Colon (tissue), 2 donors: ENCODE measurements at regions not wholly inside any gene's neighbourhood (a gene's known extent, or its start where the extent isn't known, plus 50 kb on each side); places are given as distances from the start of the nearest gene placed in this dataset.

ENCODE experiments used
- FAIRE-seq: peaks from 2 replicates; lab custom pipeline; 2012; peaks lifted over from hg19 to GRCh38; lab: Jason Lieb, UNC
- donor health status: control.
- donor health status: control.

GRCh38 chr6:137434640-137435039, 59.6 kb downstream of the OLIG3 start:
- no peak for FAIRE-seq

GRCh38 chr6:137432054-137432611, 62.1 kb downstream of the OLIG3 start:
- FAIRE-seq = no peak

DNA sequence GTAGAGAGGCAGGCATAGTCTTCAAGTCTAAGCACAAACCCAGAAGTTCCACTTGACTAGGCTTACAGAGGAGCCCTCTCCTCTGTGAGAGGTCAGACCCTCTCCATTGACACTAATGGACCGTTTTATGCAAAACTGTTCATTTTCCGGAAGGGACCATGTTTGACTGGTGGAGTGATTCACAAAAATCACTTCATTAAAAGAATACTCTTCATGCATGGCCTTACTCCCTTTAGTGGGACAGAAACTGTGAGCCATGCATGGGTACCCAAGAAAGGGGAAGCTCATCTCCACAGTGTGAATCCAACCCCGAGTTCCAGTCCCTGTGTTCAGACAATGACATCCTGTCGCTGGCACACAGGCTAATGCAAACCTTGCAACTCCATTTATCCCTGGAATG, 63.2 kb downstream of the OLIG3 start:
- FAIRE-seq = no peak

DNA sequence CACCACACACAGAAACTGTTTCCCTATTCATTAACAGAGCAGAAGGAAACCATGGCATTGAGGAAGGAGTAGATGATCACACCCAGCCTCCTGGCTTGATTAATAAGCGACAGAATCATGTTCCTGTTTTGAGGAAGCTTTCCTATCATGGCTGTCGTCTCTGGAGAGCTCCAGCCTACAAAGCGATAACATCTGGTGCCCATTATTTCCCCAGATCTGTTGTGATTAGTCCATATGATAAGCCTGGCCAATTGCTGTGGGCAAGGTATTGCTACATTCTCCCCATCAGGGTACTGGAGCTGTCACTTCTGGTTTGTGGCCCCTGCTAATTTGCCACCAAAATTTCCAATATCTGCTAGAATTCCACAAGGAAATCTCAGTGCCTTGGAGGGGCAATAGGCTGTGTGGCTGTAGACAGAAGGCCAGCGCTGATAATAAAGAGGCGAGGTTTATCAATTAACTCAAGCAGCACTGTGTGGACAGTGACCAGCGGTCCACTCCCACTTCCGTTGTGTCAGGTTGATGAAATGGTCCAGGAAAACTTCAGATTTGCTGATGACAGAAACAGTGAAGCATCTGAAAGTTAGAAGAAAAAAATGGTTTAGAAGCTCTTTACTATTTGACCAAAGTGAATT, 66.4 kb downstream of the OLIG3 start:
- no peak for FAIRE-seq

DNA sequence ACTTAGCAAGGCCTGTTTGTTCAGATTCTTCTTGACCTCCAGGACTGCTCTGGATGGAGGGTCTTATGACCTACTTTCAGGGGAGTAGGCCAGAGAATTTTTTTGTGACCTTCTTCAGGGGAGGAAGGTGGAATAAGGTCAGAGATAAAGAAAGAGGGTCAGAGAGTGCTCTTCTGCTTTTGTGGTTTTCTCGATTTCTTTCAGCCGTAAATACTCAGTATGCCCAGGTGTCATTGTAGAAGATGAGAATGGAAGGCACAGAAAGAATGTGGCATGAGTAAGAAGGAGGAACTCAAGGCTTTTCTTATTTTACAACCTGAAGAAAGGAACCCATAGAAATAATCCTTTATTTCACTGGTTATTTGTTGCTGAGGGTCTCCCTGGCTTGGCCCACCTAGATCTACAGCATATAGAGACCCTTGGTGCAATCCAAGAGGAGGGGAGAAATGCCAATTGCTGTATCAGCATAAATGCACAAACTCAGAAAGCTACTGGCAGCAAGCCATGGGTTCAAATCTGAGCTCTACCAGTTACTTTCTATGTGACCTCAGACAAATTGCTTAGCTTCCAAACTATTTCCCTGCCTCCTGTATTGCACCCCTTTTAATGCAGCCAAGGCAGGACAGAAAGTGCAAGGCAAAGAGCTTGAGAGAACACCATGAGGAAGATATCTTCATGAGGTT, 68.0 kb downstream of the OLIG3 start:
- no peak for FAIRE-seq

DNA sequence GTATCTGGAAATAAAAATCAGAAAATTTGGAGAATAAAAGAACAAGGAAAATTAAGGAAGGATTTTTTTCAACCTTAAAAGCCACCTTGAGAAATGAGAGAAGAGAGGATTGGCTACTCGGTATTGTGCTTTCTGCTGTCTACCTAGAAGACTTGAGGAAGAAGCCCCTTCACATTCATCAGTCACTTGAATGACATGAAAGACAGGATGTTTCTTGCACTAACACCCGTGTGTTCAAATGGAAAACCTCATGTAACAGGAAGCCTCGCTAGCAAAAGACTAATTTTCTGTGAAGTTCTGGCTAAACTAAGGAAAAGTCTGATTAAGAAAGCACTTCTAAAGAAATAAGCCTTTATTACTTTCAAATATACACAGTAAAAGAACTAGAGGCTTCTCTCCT, 69.9 kb downstream of the OLIG3 start:
- FAIRE-seq = no peak

DNA sequence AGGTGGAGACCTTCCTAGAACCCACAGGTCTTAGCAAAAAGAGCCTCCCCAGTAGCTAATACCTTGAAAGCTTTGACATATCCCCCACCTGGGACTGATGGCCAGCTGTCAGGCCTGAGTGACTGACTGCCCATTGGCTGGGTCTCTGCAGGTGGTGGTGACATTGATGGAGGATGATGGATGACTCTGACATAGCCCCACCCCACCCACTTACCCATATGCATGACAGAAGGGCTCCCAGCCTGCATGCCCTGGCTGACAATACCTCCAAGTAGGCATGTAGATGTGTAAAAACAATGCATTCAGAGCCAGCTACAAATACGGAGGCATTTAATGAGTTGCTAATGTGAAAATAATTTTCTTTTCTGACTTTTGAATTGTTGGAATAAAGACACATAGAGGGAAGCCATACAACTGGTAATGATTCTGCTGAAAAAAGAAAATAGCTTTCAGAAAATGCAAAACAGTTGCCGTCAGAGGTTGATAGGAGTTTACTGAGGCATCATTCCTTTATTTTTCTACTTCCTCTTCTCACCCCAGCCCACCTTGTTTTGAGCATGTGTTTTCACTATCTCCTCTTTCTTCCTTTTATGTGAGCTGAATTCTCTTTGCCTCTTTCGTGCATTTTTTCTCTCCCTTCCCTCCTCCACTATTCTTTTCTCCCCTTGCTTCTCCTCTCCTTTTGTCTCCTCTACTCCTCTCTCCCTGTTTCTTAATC, 70.6 kb downstream of the OLIG3 start:
- FAIRE-seq = no peak

- FAIRE-seq = no peak
Observed at GRCh38 chr6:137417396-137417795, 76.8 kb downstream of the OLIG3 start.

- FAIRE-seq = no peak
Observed at GRCh38 chr6:137416376-137417109, 77.7 kb downstream of the OLIG3 start.

GRCh38 chr6:137415834-137416190, 78.4 kb downstream of the OLIG3 start:
- no peak for FAIRE-seq

DNA sequence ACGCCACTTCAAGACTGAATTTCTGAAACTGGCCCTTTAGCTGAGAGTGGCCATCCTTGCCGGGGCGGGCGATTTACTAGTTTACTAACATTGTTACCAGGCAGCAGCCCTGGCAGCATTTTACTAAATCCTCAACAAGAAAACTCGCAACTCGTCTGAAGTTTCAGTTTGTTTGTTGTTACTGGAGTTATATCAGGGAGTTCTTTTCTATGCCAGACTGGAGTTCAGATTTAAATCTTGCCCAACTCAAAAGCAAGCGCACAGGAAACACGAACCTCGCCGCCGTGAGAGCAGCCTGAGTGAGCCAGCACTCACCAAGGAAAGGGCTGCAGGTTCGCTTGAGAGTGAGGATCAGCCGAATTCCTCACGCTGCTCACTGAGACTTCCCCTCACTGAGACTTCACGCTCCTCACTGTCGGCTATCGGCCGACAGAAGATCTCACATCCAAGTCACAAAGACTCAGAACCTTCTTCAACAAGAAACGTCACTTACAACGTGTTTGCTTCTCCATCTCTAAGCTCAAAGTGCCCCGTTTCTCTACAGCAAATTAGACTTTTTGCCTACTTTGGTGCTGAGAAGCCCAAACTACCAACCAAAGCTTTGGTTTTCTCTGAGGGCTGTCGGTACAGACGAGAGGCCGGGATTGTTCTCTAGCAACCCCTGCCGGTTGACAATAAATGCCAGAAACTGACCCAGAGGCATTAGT, 78.9 kb downstream of the OLIG3 start:
- FAIRE-seq = no peak

DNA sequence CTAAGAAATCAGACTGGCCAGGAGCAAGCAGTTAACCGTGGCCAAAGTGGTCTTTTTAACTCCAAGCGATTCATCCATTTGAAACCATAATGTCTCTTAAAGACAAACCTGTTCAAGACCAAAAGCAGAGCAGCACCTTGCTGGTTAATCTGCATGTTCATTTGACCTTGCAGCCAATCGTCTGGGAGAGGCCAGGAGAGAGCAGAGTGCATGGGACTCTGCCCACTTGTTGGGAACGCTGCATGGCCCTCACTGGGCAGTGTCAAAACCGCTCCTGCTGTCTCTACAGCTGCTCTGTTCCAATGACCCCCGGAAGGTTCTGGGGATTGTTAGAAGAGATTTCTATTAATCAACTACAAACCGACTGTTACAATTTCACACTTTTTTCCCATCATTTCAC, 79.6 kb downstream of the OLIG3 start:
- no peak for FAIRE-seq

DNA sequence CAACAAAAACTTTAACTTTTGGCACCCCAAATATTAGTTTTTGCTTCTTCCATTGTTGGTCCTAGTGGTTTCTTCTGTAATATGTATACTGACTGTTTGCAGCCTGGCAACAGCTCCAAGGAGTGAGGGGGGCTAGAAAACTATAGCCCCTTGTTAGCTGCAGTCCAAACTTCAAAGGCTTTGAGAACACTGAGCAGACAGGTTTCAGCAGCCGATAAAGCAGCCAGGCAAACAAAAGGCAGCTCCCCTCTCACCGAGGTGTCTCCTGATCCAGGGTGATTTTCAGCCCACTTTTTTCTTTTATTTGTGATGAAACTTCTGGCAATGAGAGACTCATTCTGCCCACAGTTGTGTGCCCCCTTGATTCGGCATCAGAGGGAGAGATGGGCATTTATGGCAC, 80.7 kb downstream of the OLIG3 start:
- no peak for FAIRE-seq

DNA sequence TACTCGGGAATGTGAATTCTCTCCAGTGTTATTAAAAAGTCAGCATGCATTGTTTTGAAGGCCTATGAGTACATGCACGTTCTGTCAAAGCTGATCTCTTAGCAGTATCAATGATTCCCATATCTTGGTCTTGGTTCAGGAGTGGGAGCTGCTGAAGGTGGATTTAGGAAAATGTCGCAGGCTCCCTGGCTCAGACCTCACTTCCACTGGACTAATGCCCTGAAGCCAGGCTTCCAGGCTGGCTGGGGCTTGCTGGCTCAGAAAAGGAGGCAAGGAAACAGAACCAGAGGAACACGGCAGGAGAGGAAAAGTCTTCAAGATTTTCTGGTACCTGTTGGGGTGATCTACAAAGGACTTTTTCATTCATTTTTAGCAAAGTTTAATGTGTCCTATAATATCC, 81.6 kb downstream of the OLIG3 start:
- no peak for FAIRE-seq

DNA sequence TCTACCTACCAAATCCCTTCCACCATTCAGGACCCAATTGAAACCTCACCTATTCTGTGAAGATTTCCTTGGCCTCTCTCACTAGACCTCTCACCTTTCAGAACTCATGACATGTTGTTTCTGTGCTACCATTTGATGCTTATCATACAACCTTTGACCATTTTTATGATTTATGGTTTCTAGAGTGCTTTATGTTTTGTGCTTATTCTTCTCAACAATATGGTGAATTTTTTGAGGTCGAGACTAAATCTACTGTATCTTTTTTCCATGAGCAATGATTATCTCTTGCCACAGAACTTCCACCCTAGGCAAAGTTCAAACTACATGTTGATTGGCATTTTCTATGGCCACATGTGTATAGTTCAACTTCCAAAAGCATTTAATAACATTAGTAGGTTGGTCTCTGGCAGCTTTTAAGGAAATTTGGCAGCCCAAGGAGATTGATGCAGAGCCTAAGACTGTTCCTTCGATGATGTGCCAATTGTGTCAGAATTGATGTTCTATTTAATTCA, 84.9 kb downstream of the OLIG3 start:
- FAIRE-seq = no peak

DNA sequence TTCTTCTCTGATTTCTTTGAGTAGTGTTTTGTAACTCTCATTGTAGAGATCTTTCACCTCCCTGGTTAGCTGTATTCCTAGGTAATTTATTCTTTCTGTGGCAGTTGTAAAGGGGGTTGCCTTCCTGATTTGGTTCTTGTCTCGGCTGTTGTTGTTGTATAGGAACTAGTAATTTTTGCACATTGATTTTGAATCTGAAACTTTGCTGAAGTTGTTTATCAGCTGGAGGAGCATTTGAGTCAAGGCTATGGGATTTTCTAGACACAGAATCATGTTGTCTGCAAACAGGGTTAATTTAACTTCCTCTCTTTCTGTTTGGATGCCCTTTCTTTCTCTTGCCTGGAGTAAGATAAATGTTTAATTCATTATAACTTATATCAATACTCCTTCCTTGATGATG, 86.4 kb downstream of the OLIG3 start:
- no peak for FAIRE-seq

DNA sequence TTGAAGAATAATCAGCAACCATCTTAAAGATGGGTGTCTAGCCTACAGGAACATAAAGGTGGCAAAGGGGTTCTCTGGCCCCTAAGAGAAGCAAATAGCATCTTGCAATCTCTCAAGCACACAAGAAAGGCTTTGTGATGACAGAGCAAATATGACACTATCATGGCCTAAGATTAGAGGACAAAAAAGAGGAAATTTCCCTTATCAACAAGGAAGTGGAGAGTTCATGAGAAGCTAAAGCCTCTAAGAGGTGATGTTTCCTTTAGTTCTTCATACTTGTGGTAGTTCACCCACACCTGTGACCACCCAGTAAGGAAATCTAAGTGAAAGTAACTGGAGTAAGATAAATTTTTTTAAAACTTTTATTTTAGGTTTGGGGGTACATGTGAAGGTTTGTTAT, 88.4 kb downstream of the OLIG3 start:
- no peak for FAIRE-seq

- no peak for FAIRE-seq
Observed at GRCh38 chr6:137403855-137404254, 90.3 kb downstream of the OLIG3 start.

- no peak for FAIRE-seq
Observed at GRCh38 chr6:137403443-137403842, 90.8 kb downstream of the OLIG3 start.

GRCh38 chr6:137402143-137402680, 92.0 kb downstream of the OLIG3 start:
- no peak for FAIRE-seq

DNA sequence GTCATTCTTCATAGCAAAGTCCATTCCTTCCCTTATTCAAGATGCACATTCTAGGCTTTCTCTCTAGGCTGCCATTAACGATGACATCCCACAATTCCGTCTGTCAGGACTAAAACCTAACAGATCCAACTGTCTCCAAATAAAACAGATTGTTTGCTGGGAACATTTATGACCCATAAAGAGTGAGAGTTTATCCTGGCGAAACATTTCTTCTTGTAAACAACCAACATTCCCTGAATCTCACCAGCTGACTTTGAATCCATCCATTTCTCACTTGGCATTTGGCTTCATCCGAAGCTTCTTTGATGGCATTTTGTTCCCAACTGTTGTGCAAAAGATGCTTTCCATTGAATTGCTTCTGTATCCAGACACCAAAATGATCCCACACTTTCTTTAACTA, 93.1 kb downstream of the OLIG3 start:
- no peak for FAIRE-seq
